Hematopoietic multipotent progenitor cell (in vitro differentiated cells): ENCODE measurements at regions not wholly inside any gene's neighbourhood (a gene's known extent, or its start where the extent isn't known, plus 50 kb on each side); places are given as distances from the start of the nearest gene placed in this dataset.
"Not testable (repeated sequence)": the region's sequence is repeated elsewhere in the genome, so short reads cannot be mapped to it uniquely, and the experiment has no call there.

Source experiments
- DNase-seq, 3 donors: peaks; one replicate each; pipeline ENCODE4 v3.0.0-alpha.2; 2011 to 2015; ENCODE audit warnings: low read depth in 2 of 3, low spot score in 2 of 3

DNA sequence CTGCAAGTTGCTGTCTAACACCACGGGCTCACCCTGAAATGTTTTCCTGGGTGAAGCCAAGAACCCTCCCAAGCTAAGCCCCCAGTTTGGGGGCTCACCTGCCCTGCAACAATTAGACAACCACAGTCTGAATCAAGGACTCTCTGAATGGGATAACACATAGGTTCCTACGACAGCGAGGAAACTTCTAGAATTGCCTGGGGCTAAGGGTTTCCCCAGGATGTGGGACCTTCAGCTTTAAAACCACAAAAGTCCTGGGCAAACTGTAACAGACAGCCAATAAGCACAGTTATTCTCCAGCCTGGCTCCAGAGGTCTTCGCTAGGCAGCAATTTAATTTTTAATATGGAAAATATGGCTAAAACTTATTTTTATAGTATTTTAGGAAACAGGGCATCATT is 162.6 kb downstream of the PRKX start:
- DNase-seq: no peak

DNA sequence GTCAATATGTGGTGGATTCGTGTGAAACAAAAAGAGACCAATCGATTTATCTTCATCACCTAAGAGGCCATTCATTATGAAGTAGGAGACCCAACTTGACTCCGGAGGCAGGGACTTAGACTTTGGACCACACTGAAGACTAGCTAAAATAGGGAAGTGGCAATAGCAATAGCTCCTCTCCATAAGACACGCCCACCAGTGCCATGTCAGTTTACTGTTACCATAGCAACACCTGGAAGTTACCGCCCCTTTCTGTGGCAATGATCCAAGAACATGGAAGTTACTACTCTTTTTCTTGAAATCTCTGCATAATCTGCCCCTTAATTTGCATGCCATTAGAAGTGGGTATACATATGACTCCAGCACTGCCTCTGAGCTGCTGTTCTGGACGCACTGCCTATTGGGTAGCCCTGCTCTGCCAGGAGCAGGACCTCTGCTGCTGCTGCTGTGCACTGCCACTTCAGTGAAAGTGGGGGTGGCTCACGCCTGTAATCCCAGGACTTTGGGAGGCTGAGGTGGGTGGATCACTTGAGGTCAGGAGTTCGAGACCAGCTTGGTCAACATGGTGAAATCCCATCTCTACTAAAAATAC is 163.2 kb downstream of the PRKX start:
- DNase-seq: peak in 2 of 3 donors; percentile 16 to 65

DNA sequence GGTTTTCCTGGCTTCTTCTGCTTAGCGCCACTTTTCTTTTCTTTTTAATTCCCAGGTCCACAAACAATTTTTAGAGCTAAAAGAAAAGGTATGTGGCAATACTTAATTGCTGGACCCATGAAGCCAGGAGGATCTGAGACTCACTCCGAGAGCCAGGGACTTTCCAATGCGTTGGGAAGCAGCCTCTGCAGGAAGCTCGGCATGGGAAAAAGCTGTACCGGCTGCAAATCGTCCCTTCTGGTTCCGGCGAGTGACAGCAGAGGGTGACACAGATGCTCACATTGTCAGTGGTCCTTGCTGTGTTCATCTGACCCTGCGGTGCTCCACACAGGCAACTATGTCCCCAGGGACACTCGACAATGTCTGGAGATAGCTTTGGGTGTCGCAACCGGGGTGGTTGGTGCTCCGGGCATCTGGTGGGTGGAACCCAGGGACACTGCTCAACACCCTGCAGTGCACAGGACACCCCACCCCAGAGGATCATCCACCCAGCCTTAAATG is 164.0 kb downstream of the PRKX start:
- DNase-seq: no peak

DNA sequence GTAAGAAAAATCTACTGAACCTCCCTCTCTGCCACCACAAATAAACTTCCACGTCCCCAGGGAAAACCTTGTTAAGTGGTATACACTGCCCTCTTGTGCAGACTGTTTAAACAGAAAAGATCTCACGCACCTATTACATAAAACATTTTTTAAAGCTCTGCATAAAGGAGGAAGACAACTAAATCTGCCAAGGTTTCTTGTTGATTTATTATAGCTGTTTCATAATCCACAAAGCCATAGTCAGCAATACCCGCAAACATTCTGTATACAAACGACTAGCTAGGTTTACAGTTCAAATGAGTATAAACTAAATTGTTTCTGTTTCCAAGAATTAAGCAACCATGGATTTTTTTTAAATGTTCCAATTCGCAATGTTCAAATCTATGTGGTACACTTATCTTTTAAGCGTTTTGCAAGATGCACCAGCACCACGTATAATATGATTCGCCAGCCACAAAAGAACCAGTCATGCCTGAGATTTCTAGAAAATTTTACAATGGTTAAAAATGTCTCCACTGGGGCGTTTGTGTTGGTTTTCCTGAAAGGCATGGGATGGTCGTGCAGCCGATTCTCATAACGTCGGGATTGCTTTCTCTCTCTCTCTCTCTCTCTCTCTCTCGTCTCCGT is 164.6 kb downstream of the PRKX start:
- DNase-seq: peak in 2 of 3 donors; percentile 4 to 49

DNA sequence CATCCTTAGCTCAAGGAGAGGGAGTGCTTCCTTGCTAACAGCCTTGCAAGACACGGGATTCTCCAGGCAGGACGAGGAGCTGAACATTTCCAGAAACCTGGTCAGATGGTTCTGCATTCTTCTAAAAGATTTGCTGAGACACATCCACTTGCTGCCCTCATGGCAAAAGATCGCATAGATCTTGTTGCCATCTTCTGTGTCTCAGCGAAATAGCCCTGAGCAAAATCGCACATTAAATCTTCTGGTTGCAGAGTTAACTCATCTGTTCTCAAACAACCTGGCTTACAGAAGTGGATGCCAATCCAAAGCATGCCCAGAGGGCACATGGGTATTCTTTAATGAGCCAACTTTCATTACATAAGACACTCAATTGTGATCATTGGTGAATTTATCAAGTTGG is 167.5 kb downstream of the PRKX start:
- no peak for DNase-seq

DNA sequence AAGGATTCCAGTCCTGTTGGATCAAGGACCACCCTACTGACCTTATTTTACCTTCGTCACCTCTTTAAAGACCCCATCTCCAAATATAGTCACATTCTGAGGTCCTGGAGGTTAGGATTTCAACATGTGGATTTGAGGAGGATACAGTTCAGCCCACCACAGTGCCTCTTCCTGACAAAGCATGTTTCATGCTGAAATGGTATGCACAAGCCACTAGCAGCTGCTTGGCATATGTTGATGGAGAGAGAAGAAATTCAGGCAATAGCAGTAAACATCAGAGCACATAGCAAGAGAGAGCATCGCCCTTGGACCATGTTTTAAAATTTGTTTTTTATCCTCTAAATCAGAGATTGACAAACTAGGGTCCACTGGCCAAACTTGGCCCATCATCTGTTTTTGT is 172.1 kb downstream of the PRKX start:
- DNase-seq: no peak

DNA sequence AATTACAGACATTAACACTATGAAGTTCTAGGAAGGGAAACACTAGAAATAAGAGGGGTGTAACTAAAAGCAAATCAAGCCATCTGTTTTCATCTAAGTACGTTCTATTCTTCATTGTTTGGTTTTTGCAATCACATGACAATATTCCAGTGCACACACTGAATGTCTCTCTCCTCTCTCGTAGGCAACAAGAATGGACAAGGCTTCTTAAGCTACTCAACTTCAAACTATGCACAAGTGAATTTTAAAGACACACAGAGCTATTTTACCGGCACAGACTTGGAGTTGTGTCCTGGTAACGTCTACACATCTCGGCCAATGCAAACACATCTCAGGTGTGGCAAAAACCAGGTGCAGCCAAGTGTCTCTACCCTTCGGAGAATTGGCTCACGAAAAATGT is 173.3 kb downstream of the PRKX start:
- DNase-seq: no peak

DNA sequence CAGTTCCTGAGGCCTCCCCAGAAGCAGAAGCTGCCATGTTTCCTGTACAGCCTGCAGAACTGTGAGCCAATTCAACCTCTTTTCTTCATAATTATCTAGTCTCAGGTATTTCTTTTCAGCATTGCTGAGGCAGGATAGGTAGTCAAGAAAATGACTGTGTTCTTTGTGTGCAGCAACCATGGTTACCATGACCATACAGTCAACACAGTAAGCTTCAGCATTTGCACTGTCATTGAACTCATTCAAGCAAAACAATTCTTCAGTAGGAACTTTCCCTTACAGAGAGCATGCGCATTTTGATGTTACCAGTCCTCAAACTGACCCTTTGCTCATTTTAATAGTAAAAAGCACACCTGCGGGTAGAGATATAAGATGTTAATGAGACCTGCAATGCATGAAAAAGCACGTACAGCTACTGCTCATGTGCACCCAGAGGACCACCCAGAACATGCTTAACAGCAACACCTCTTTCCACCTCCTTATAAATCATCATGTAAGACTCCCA is 180.8 kb downstream of the PRKX start:
- DNase-seq: no peak

DNA sequence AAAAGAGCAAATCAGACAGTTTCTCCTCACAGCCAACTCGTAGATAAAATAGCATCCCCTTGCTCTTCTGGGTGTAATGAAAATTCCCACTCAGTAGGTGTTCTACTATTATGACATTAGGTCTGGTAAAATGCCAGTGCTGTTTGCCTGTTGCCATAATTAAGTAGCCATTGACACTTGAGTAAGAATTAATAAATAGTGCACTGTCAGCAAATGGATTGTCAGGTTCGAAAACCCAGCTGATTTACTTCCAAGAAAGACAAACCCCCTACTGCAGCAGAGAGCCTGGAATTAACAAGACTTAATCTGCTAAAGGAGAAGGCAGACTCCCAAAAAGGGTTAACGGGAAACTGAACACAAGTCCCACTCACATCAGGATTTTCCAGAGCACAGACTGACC is 182.0 kb downstream of the PRKX start:
- not testable (repeated sequence) for DNase-seq

DNA sequence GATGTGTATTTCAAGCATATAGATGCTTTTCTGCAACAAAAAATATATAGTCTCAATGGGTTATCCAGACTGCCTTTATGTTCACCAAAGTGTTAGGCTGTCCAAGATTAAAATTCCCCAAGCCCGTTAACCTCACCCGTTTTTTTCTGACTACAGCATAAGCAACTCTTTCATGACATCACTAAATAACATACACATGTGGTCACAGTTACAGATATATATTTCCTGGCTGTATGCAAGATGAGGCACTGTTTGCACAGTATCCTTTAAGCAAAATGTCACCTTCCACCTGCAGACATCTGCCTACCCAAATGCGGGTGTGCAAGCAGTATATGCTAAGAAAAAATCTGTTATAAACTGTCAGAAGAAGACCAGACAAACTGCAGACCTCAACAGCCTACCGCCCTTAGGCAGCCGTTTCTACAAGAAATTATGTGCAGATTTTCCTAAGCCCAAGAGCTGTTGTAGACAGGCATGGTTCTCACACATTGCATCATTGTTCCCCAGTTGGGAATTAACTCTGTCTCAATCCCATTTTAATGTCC is 183.1 kb upstream of the MXRA5 start:
- DNase-seq: no peak

DNA sequence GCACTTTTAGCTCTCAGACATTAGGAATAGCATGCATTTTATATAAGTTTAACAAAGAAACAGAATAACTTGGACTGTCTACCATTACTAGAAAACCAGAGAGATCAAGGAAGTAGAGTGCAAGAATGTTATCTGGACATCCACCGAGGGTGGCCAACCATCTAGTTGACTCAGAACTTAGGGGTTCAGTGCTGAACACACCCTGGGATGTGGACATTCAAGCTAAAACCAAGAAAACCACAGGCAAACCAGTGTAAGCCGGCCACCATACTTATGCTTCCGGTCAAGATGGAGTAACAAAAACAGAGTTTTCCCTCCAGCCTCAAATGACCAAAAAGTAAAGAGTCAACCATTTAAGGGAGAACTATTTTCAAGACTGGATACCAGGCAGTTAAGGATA is 181.4 kb upstream of the MXRA5 start:
- DNase-seq: no peak

DNA sequence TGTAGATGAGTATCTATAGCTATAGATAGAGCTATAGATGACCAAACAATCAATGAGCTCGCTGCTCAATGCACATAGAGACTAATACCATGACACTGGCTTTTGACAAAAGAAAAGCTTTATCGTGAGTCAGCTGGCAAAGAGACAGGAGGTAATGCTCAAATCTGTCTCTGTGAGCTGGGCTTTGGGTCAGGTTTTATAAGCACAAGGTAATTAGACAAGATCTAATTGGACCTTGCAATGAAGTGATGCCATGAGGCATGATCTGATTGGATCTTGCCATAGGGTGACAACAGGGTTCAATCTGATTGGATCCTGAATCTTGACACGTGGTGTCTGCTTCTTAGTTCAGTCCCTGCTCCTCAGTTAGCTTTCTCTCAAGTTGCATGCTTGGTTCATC is 180.7 kb upstream of the MXRA5 start:
- no peak for DNase-seq

DNA sequence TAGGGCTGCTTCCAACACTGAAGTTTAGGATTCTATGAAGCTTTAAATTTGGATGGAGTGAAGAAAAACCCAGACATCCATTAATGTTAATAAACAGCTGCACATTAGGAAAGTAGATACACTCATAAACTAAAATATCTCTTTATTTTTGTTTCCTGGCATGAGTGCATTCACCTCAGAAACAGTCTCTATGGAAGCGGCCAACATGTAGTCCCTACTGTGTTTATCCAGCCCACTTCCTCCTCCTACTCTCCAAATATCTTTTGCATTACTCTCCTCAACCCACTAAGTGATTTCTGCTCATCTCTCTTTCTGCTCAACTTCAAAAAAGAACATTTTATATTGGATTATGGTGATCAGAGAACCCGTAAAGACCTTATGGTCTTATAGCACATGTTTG is 180.3 kb upstream of the MXRA5 start:
- DNase-seq: no peak

DNA sequence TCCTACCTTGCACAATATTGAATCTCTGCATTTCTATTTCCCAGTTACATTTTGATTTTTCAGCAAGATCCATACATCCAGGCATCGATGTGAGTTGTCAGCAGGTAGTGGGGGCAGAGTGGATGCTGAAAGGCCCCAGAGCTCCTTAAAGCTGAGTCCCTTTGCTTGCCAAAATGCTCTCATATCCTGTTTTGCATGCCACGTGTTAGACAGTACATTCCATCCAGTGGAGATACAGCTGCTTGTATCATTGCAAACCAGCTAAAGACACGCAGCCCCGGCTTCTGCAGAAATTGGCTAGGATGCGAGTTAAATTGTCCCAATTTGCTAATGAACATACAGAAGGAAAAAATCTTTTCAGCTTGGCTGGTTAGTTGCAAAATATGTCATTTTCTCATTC is 179.6 kb upstream of the MXRA5 start:
- DNase-seq: no peak

DNA sequence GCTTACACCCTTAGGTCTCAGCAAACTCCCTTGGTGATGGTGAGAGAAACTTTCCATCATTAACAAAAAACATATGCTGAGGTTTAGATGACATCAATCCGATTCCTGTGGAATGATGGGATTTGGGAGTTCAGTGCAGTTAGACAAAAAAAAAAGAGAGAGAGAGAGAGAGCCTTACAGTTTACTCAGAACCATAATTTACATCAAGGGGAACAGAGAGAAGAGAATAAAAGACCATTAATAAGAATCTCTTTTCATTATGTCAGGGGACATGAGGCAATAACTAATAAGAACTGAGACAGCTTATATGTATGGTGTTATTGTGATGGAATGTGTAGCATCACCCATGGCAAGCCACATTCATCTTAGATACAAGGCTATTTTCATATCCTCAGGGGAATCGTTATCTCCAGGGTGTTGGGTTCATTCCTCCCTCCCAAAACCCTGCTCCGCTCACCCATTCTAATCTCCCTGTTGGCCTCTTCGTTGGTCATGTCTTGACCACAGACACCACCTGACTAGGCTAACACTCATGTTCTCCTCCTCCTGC is 175.7 kb upstream of the MXRA5 start:
- DNase-seq: no peak

DNA sequence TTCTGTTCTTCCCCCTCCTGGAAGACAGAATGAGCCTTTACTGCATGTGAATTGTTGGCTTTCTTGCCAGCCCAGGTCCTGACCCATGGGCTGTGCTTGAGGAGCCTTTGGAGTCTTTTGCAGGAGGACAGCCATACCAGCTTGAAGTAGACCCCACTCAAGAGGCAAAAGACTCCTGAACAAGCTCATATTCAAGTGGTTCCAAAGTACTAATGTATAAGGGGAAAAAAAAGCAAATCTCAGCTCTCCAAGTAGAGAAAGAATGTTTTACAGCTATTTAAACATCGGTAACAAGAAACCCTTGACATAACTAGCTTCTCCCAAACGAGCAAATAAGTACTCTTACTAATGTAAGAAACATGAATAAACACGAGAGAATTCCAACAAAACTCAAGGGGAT is 174.9 kb upstream of the MXRA5 start:
- DNase-seq: no peak

DNA sequence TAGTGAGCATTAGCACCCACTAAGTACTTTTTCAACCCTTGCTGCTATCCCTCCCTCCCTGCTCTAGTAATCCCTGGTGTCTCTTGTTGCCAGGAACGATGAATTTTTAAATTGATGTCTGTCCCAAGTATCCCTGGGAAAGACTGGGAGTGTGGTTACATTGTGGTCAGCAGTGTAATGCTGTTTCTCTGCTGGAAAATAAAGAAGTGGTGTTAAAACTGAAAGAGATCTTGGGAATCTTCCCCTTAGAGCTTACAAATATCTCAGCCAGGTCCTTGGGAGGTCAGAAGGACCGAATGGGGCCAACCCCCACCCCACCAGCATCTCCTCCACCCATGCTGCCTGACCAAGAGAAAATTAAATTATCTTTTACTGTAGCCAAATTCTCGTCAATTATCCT is 174.5 kb upstream of the MXRA5 start:
- DNase-seq: no peak

DNA sequence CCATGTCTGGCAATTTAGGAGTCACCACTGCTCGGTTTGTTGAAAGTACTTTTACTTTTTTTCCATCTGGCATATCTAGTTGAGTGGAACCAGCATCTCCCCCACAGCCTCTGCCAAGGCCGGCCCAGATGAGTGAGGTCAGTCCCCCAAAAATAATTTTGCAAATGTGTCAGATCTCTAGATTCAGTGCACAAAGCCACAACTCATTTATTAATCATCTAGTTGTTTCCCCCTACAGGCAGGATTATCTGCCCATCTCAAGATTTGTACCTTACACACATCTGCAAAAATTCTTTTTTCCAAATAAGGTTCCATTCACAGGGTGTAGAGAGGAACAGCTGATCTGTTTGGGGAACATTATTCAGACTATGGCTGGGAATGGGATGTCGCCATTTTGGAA is 174.0 kb upstream of the MXRA5 start:
- DNase-seq: no peak

DNA sequence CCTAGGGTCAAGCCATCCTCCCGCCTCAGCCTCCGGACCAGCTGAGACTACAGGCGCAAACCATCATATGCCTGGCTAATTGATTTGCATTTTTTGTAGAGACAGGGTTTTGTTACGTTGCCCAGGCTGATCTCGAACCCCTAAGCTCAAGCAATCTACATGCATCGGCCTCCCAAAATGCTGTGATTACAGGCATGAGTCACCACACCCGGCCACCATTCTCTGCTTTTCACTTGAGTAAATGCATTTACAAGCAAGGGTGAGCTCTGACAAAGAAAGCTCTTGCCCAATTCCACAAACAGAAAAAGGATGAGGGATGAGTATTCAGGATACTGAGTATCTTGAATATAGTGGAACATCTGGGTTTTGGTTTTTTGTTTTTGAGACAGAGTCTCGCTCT is 172.9 kb upstream of the MXRA5 start:
- not testable (repeated sequence) for DNase-seq

DNA sequence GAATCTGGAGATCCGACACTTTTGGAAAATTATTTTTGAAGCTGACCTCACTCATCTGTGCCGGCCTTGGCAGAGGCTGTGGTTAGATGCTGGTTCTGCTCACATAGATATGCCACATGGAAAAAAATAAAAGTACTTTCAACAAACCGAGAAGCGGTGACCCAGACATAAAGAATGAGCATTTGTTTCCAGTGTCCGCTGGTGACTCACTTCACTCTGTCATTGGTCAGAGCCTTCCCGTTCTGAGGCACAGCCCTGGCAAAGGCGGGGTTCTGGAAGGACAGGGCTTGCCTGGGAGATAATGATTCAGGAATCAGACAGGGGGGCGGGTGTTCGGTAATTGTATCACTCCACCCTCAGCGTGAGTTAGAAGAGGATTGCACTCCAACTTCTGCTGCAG is 172.4 kb upstream of the MXRA5 start:
- no peak for DNase-seq

DNA sequence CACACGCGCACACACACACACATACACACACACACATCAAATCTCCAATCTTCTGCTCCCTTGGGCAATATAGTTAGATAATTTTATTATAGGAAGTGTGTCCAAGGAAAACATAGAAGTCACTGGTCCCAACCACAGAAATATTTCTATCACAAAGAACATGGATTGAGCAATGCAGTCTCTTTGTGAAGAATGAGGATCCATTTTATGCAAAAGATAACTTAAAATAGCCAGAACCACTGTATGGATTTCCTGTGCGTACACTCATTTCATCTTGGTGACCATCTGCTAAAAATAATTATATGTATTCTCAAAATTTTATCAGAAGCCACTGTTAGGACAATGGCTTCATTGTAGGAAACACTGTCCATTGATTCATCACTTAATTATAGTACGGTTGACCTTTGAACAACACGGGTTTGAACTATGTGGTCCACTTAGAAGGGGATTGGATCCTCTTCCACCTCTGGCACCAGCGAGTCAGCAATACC is 169.6 kb upstream of the MXRA5 start:
- DNase-seq: no peak

DNA sequence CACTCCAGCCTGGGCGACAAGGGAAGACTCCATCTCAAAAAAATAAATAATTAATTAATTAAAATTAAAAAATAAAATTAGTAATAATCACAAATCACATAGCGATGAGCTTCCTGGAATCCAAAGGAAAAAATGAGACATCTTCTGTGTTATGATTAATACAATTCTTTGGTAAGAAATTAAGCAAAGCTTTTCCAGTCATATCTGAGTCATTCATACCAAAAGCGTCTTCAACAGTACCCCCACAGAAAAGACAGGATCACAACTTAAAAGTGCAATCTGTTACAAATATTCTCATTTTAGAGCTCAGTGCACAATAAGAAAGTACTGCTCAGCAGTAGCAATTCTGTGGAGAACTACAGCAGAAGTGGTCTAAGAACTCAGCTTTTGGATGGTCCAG is 168.5 kb upstream of the MXRA5 start:
- DNase-seq: no peak
